SK-N-SH (cell line): ENCODE measurements at regions not wholly inside any gene's neighbourhood (a gene's known extent, or its start where the extent isn't known, plus 50 kb on each side); places are given as distances from the start of the nearest gene placed in this dataset.

Experiments used
- FOXM1 ChIP-seq: IDR thresholded peaks from 2 replicates; pipeline ENCODE4 v1.4.0; 2012; ENCODE audit warnings: low read depth, mild to moderate bottlenecking
- RFX5 ChIP-seq: IDR thresholded peaks from 2 replicates; pipeline ENCODE4 v1.6.1; 2012; ENCODE audit warnings: mild to moderate bottlenecking, improper control_type of control experiment, low read length
- TF ChIP-seq, protein P1 (sequence below): fragments of 200-600 bp; sonication (generic); IDR thresholded peaks from 2 replicates; pipeline ENCODE4 v1.6.1; 2017; ENCODE audit warnings: antibody characterized with exemption, mild to moderate bottlenecking, moderate library complexity
- TF ChIP-seq, protein P2 (sequence below): IDR thresholded peaks from 2 replicates; pipeline ENCODE4 v1.4.0; 2012; ENCODE audit warnings: low read depth, borderline replicate concordance
- TF ChIP-seq, protein P3 (sequence below): fragments of 150-350 bp; IDR thresholded peaks from 2 replicates; pipeline ENCODE4 v1.6.1; 2017; ENCODE audit warnings: antibody characterized with exemption, low read length, low read depth, borderline replicate concordance

DNA sequence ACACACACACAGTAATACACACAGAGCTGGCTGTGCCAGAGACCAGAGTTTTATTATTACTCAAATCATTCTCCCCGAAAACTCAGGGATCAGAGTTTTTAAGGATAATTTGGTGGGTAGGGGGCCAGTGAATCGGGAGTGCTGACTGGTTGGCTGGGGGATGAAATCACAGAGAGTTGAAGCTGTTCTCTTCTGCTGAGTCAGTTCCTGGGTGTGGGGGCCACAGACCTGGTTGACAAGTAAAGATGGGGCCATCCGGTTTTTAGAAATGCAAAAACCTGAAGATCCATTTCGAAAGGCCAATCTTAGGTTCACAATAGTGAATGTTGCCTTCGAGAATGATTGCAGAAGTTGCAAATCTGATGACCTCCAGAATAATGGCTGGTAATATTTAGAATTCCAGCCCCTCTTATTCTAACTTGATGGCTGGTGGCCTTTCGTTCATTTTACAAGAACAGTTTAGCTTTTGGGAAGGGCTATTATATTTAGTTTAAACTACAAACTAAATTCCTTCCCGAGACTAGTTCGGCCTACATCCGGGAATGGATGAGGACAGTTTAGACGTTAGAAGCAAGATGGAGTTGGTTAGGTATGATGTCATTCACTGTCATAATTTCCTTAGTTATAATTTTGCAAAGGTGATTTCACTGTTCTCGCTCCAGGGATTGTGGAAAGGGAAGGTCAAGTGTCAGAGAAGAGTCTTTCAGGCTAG is 123.2 kb downstream of the KCNJ18 start:
- TF ChIP-seq, protein P1, sequence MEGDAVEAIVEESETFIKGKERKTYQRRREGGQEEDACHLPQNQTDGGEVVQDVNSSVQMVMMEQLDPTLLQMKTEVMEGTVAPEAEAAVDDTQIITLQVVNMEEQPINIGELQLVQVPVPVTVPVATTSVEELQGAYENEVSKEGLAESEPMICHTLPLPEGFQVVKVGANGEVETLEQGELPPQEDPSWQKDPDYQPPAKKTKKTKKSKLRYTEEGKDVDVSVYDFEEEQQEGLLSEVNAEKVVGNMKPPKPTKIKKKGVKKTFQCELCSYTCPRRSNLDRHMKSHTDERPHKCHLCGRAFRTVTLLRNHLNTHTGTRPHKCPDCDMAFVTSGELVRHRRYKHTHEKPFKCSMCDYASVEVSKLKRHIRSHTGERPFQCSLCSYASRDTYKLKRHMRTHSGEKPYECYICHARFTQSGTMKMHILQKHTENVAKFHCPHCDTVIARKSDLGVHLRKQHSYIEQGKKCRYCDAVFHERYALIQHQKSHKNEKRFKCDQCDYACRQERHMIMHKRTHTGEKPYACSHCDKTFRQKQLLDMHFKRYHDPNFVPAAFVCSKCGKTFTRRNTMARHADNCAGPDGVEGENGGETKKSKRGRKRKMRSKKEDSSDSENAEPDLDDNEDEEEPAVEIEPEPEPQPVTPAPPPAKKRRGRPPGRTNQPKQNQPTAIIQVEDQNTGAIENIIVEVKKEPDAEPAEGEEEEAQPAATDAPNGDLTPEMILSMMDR: no peak
- TF ChIP-seq FOXM1 (no peak), RFX5 (no peak)
- TF ChIP-seq, protein P2, sequence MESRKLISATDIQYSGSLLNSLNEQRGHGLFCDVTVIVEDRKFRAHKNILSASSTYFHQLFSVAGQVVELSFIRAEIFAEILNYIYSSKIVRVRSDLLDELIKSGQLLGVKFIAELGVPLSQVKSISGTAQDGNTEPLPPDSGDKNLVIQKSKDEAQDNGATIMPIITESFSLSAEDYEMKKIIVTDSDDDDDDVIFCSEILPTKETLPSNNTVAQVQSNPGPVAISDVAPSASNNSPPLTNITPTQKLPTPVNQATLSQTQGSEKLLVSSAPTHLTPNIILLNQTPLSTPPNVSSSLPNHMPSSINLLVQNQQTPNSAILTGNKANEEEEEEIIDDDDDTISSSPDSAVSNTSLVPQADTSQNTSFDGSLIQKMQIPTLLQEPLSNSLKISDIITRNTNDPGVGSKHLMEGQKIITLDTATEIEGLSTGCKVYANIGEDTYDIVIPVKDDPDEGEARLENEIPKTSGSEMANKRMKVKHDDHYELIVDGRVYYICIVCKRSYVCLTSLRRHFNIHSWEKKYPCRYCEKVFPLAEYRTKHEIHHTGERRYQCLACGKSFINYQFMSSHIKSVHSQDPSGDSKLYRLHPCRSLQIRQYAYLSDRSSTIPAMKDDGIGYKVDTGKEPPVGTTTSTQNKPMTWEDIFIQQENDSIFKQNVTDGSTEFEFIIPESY: no peak
- TF ChIP-seq, protein P3, sequence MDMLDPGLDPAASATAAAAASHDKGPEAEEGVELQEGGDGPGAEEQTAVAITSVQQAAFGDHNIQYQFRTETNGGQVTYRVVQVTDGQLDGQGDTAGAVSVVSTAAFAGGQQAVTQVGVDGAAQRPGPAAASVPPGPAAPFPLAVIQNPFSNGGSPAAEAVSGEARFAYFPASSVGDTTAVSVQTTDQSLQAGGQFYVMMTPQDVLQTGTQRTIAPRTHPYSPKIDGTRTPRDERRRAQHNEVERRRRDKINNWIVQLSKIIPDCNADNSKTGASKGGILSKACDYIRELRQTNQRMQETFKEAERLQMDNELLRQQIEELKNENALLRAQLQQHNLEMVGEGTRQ: no peak
